Smooth muscle cell (in vitro differentiated cells): ENCODE measurements at regions not wholly inside any gene's neighbourhood (a gene's known extent, or its start where the extent isn't known, plus 50 kb on each side); places are given as distances from the start of the nearest gene placed in this dataset.

Source experiments
- DNase-seq: peaks from one replicate; lab custom pipeline; 2025; ENCODE audit not compliant: unreplicated experiment; lab: John Stamatoyannopoulos, UW
- H2AFZ ChIP-seq: fragments of 200-600 bp; sonication (generic); 2 replicates; pipeline ENCODE4 v1.6.0; 2016; ENCODE audit warnings: antibody characterized with exemption, low read depth, mild to moderate bottlenecking
- H3F3A ChIP-seq: fragments of 200-600 bp; sonication (generic); 2 replicates; pipeline ENCODE4 v1.6.0; 2017; ENCODE audit warnings: antibody characterized with exemption, low read depth
- H3K27ac ChIP-seq: fragments of 200-600 bp; sonication (generic); 2 replicates; pipeline ENCODE4 v1.5.1; 2016; ENCODE audit warnings: low read depth, mild to moderate bottlenecking
- H3K27me3 ChIP-seq: fragments of 200-600 bp; sonication (generic); 2 replicates; pipeline ENCODE4 v1.6.1; 2016; ENCODE audit warnings: low read depth, mild to moderate bottlenecking
- H3K36me3 ChIP-seq: fragments of 200-600 bp; sonication (generic); 2 replicates; pipeline ENCODE4 v1.5.1; 2016; ENCODE audit warnings: low read depth
- H3K4me1 ChIP-seq: fragments of 200-600 bp; sonication (generic); 2 replicates; pipeline ENCODE4 v1.5.1; 2016; ENCODE audit warnings: low read depth
- H3K4me2 ChIP-seq: fragments of 200-600 bp; sonication (generic); 2 replicates; pipeline ENCODE4 v1.6.0; 2016; ENCODE audit warnings: mild to moderate bottlenecking
- H3K4me3 ChIP-seq: fragments of 200-600 bp; sonication (generic); 2 replicates; pipeline ENCODE4 v1.5.1; 2016; ENCODE audit warnings: mild to moderate bottlenecking
- H3K79me2 ChIP-seq: fragments of 200-600 bp; sonication (generic); 2 replicates; pipeline ENCODE4 v1.6.0; 2016; ENCODE audit warnings: low read depth, mild to moderate bottlenecking
- H3K9ac ChIP-seq: fragments of 200-600 bp; sonication (generic); 2 replicates; pipeline ENCODE4 v1.6.0; 2016; ENCODE audit warnings: low read depth
- H3K9me3 ChIP-seq: fragments of 200-600 bp; sonication (generic); replicated peaks from 2 replicates; pipeline ENCODE4 v1.5.1; 2016; ENCODE audit warnings: low read depth
- H4K20me1 ChIP-seq: fragments of 200-600 bp; sonication (generic); 2 replicates; pipeline ENCODE4 v1.6.0; 2016; ENCODE audit warnings: low read depth
- CTCF ChIP-seq: fragments of 200-600 bp; sonication (generic); IDR thresholded peaks from 2 replicates; pipeline ENCODE4 v1.5.1; 2017; ENCODE audit warnings: borderline replicate concordance, mild to moderate bottlenecking, antibody characterized with exemption; ENCODE audit not compliant: insufficient read depth, poor library complexity, severe bottlenecking
- WGBS: methylation state at CpG from one replicate; pipeline ENCODE4 v1.1.7; 2016; ENCODE audit warnings: low lambda C conversion rate; 5-methylcytosine and 5-hydroxymethylcytosine counted together

DNA sequence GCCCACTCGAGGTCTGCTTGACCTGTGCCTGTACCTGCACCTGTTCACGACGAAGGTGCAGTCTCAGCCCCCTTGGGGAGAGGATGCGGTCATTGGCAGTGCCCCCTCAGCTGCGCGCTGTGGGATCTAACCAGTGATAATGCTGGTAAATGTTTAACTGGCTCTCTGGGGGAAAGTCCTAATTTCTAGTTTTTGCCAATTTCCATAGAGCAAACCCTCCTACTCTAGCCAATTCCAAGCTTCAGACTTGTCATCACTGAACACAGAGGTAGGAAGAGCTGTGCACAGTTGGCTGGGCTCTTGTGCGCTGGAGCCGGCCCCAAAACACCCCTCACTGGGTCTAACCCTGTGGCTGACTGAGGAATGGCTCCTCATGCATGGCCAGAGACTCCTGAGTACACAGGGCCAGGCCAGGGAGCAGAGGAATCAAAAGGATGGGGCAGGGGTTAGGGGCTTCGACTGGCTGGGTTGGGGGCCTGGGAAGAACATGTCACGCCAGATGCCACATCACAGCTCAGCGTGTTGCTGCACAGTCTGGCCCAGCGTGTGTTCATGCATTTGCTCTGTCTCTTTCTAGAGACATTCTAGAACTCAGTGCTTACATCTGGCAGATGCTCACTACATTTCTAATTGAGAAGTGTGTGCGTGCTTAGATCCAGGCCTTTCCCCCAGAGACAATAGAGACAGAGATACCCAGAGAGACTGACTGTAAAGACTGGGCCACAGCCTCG is 270.8 kb downstream of the BCOR start:
- no peak for TF ChIP-seq CTCF
- Histone ChIP-seq H2AFZ (no peak overlapping the region), H3K4me2 (no peak overlapping the region), H3K4me1 (peaks cover 11% of the 10 kb centered on the region), H3K79me2 (no peaks in the 10 kb centered on the region), H3K9me3 (no peaks in the 10 kb centered on the region), H3K36me3 (no peaks in the 10 kb centered on the region), H4K20me1 (no peaks in the 10 kb centered on the region), H3K4me3 (no peak overlapping the region), H3K27ac (no peak overlapping the region), H3K9ac (no peak overlapping the region), H3F3A (peaks cover 5% of the 10 kb centered on the region), H3K27me3 (no peaks in the 10 kb centered on the region)
- WGBS, result 89% methylated on average over 14 of the region's 14 CpGs
- no peak for DNase-seq

DNA sequence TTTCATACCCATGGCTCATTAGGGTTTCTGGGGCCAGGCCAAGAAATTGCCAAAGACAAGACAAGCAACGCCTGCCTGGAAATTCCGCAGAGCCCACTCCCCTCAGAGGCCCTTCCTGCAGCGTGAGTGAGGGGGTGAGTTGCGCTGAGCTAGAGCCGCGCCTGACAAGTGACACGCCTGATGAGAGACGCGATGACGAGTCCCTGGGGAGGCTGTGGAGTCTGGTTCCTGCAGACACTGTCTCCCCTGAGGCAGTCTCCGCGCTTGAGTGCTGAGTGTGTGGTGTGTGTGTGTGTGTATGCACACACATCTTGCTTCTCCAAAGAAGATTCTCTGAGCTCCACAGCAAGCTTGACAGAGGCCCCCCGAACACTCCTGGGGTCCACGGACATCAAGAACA is 269.8 kb downstream of the BCOR start:
- no peaks in the 10 kb centered on the region for H3K36me3 ChIP-seq

DNA sequence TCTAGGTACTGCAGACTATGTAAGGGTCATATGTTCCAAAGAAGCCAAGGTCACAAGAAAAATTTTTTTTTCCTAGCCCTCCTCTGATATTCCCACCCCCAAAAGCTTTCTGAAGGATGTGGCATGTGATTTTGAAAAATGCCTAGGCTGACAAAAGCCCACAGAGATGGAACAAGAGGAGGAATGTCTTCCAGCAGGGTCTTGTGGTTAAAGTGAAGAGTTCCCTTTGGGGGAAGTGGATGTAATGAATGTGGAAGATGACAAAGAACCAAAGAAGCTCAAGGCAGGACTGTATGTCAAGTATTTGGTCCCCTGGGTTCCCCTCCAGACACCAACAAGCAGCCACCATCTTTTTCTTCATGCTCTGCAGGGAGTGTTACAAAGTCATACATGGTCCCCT is 268.8 kb downstream of the BCOR start:
- DNase-seq, result no peak
- no peaks in the 10 kb centered on the region for H4K20me1 ChIP-seq
- no peak overlapping the region for H3K4me2 ChIP-seq
- H3K4me3 ChIP-seq, result no peak overlapping the region
- H3K27me3 ChIP-seq, result no peaks in the 10 kb centered on the region
- TF ChIP-seq CTCF, result no peak
- no peaks in the 10 kb centered on the region for H3K9me3 ChIP-seq
- no peak overlapping the region for H3K9ac ChIP-seq
- no peaks in the 10 kb centered on the region for H3K79me2 ChIP-seq
- H3K4me1 ChIP-seq, result peaks cover 7% of the 10 kb centered on the region
- no peak overlapping the region for H3K27ac ChIP-seq
- H2AFZ ChIP-seq, result no peak overlapping the region
- no peaks in the 10 kb centered on the region for H3F3A ChIP-seq
- H3K36me3 ChIP-seq, result no peaks in the 10 kb centered on the region

More for the DNA sequence above, 269.8 kb downstream of the BCOR start:
- Histone ChIP-seq H3K4me2 (peak overlapping the region; percentile 3), H3K4me1 (peaks cover 7% of the 10 kb centered on the region), H4K20me1 (no peaks in the 10 kb centered on the region), H3K27ac (peak overlapping the region; percentile 0), H3K4me3 (no peak overlapping the region), H3K9ac (no peak overlapping the region), H3K27me3 (no peaks in the 10 kb centered on the region), H2AFZ (no peak overlapping the region), H3K79me2 (no peaks in the 10 kb centered on the region), H3F3A (no peaks in the 10 kb centered on the region), H3K9me3 (no peaks in the 10 kb centered on the region)
- no peak for DNase-seq
- WGBS, result 42% methylated on average over 14 of the region's 14 CpGs
- TF ChIP-seq CTCF, result no peak

GRCh38 chrX:39829965-39830364 is 267.8 kb downstream of the BCOR start:
- Histone ChIP-seq H3K4me1 (peaks cover 7% of the 10 kb centered on the region), H3K4me2 (no peak overlapping the region), H3K79me2 (no peaks in the 10 kb centered on the region), H3F3A (no peaks in the 10 kb centered on the region), H3K27ac (no peak overlapping the region), H3K9me3 (no peaks in the 10 kb centered on the region), H3K4me3 (no peak overlapping the region), H3K9ac (no peak overlapping the region), H3K36me3 (no peaks in the 10 kb centered on the region), H3K27me3 (no peaks in the 10 kb centered on the region), H2AFZ (no peak overlapping the region), H4K20me1 (no peaks in the 10 kb centered on the region)
- no peak for TF ChIP-seq CTCF
- DNase-seq, result no peak
- 90% methylated on average over 1 of the region's 1 CpG for WGBS
